GM11168 (cell line): ENCODE measurements at regions not wholly inside any gene's neighbourhood (a gene's known extent, or its start where the extent isn't known, plus 50 kb on each side); places are given as distances from the start of the nearest gene placed in this dataset.

ENCODE experiments used
- in situ Hi-C: fragments of 300-500 bp; cut with MboI; formaldehyde crosslinking; loops from one replicate; pipeline ENCODE4 v1.12.0; 2022; ENCODE audit warnings: low sequenced_read_pairs; ENCODE audit not compliant: unreplicated experiment

- in situ Hi-C loops, result no loop called here
Observed at GRCh38 chr20:43809206-43809819, 82.5 kb upstream of the GTSF1L start.

- in situ Hi-C loops, result no loop called here
Observed at GRCh38 chr20:43804781-43805180, 78.0 kb upstream of the GTSF1L start.

GRCh38 chr20:43803276-43803675 lies 76.5 kb upstream of the GTSF1L start:
- in situ Hi-C loops, result no loop called here

GRCh38 chr20:43800186-43800585 lies 73.4 kb upstream of the GTSF1L start:
- in situ Hi-C loops, result no loop called here

GRCh38 chr20:43799741-43800140 lies 72.9 kb upstream of the GTSF1L start:
- in situ Hi-C loops, result no loop called here

GRCh38 chr20:43799150-43799711 lies 72.4 kb upstream of the GTSF1L start:
- in situ Hi-C loops, result no loop called here

GRCh38 chr20:43798291-43799149 lies 71.7 kb upstream of the GTSF1L start:
- in situ Hi-C loops, result no loop called here

GRCh38 chr20:43794326-43794725 lies 67.5 kb upstream of the GTSF1L start:
- in situ Hi-C loops, result no loop called here

- in situ Hi-C loops, result no loop called here
Observed at GRCh38 chr20:43789593-43789992, 62.8 kb upstream of the GTSF1L start.

GRCh38 chr20:43787937-43788336 lies 61.1 kb upstream of the GTSF1L start:
- in situ Hi-C loops, result no loop called here

GRCh38 chr20:43786885-43787284 lies 60.1 kb upstream of the GTSF1L start:
- in situ Hi-C loops, result no loop called here

GRCh38 chr20:43781215-43781614 lies 54.4 kb upstream of the GTSF1L start:
- in situ Hi-C loops, result no loop called here

- in situ Hi-C loops, result no loop called here
Observed at GRCh38 chr20:43778375-43778774, 51.6 kb upstream of the GTSF1L start.

GRCh38 chr20:43776691-43777090 lies 49.9 kb upstream of the GTSF1L start:
- in situ Hi-C loops, result no loop called here
